Fibroblast of pulmonary artery (primary cell): ENCODE measurements at regions not wholly inside any gene's neighbourhood (a gene's known extent, or its start where the extent isn't known, plus 50 kb on each side); places are given as distances from the start of the nearest gene placed in this dataset.
"Not testable (repeated sequence)": the region's sequence is repeated elsewhere in the genome, so short reads cannot be mapped to it uniquely, and the experiment has no call there.

Experiments used
- DNase-seq: peaks from one replicate; pipeline ENCODE4 v3.0.0-alpha.2; 2010; ENCODE audit warnings: low read depth
- H3K4me3 ChIP-seq: replicated peaks from 2 replicates; pipeline ENCODE4 v1.5.1; 2011; ENCODE audit warnings: low read depth, mild to moderate bottlenecking, control low read depth, low read length, moderate library complexity
- TF ChIP-seq, protein P1 (sequence below): IDR thresholded peaks from 2 replicates; pipeline ENCODE4 v1.5.1; 2011; ENCODE audit warnings: mild to moderate bottlenecking, control low read depth, low read length, inconsistent platforms; ENCODE audit errors: missing control alignments

- H3K4me3 ChIP-seq = no peak overlapping the region
- no peak for DNase-seq
- TF ChIP-seq, protein P1, sequence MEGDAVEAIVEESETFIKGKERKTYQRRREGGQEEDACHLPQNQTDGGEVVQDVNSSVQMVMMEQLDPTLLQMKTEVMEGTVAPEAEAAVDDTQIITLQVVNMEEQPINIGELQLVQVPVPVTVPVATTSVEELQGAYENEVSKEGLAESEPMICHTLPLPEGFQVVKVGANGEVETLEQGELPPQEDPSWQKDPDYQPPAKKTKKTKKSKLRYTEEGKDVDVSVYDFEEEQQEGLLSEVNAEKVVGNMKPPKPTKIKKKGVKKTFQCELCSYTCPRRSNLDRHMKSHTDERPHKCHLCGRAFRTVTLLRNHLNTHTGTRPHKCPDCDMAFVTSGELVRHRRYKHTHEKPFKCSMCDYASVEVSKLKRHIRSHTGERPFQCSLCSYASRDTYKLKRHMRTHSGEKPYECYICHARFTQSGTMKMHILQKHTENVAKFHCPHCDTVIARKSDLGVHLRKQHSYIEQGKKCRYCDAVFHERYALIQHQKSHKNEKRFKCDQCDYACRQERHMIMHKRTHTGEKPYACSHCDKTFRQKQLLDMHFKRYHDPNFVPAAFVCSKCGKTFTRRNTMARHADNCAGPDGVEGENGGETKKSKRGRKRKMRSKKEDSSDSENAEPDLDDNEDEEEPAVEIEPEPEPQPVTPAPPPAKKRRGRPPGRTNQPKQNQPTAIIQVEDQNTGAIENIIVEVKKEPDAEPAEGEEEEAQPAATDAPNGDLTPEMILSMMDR = no peak
Measured at GRCh38 chr12:32010631-32011336, 51.6 kb downstream of the RESF1 start.

- H3K4me3 ChIP-seq = no peak overlapping the region
- DNase-seq = no peak
- TF ChIP-seq, protein P1 = no peak
Measured at GRCh38 chr12:32012249-32012785, 53.1 kb downstream of the RESF1 start.

DNA sequence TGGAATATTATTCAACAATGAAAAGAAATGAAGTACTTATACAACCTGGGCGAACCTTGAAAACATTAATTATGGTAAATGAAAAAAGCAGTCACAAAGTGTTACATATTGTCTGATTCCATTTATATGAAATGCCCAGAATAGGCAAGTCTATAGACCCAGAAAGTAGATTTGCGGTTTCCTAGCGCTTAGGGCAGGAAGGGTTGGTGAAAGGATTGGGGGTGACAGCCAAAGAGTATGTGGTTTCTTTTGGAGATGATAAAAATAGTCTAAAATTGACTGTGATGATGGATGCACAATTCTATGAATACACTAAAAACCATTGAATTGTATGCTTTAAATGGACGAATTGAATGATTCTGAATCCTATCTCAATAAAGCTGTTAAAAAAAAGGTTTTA, 55.8 kb downstream of the RESF1 start:
- H3K4me3 ChIP-seq = no peak overlapping the region
- DNase-seq = no peak
- TF ChIP-seq, protein P1 = no peak

- no peak overlapping the region for H3K4me3 ChIP-seq
- TF ChIP-seq, protein P1 = no peak
- DNase-seq = no peak
Measured at GRCh38 chr12:32016680-32017482, 57.7 kb downstream of the RESF1 start.

GRCh38 chr12:32021346-32021773, 62.1 kb downstream of the RESF1 start:
- H3K4me3 ChIP-seq = no peak overlapping the region
- no peak for DNase-seq
- TF ChIP-seq, protein P1 = no peak

DNA sequence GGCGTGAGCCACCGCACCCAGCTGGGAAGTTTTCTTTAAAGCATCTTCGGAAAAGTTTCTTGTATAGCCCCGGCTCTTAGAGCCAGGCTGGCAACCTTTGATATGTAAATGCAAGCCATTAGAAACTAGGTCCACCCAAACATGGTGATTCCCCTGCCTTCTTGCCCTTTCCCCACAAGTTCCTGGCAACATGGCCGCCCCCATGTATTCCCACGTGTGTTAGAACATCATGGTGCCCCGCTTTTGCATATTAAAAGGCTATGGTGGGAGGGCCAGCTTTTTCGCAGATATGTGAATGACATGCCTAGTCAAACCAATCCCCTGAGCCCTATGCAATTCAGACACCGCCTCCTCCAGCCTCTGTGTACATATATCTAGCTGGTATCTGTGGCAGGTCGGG, 63.2 kb downstream of the RESF1 start:
- not testable (repeated sequence) for H3K4me3 ChIP-seq, DNase-seq

- not testable (repeated sequence) for H3K4me3 ChIP-seq, DNase-seq
Measured at GRCh38 chr12:32023861-32024260, 64.6 kb downstream of the RESF1 start.
